Body of pancreas (tissue), 4 donors: ENCODE measurements at regions not wholly inside any gene's neighbourhood (a gene's known extent, or its start where the extent isn't known, plus 50 kb on each side); places are given as distances from the start of the nearest gene placed in this dataset.

Experiments
- ATAC-seq: fragments of 150-250 bp; one replicate; pipeline ENCODE4 v1.9.1; 2016
- DNase-seq, 4 donors: peaks; one replicate each; pipeline ENCODE4 v3.0.0-alpha.2; 2019
- H3K27ac ChIP-seq, 4 donors: fragments of 200-600 bp; sonication (generic); 1 replicate in 3 of 4; 2 replicates in 1 of 4; pipeline versions ENCODE4 v1.5.1 to v1.6.1; 2016 to 2019; ENCODE audit warnings: mild to moderate bottlenecking in 1 of 4, mixed read lengths in 1 of 4, moderate library complexity in 1 of 4
- H3K27me3 ChIP-seq, 2 donors: fragments of 200-600 bp; sonication (generic); one replicate each; pipeline ENCODE4 v1.6.0; 2016; ENCODE audit warnings: mild to moderate bottlenecking in 1 of 2
- H3K36me3 ChIP-seq, 2 donors: fragments of 200-600 bp; sonication (generic); replicated peaks in 1 of 2; 2 replicates each; pipeline ENCODE4 v1.5.1; 2016; ENCODE audit warnings: low read depth in 2 of 2; ENCODE audit not compliant: insufficient read depth in 1 of 2
- H3K4me1 ChIP-seq: fragments of 200-600 bp; sonication (generic); one replicate; pipeline ENCODE4 v1.6.0; 2016
- H3K4me3 ChIP-seq, 2 donors: fragments of 200-600 bp; sonication (generic); 1 replicate in 1 of 2; 2 replicates in 1 of 2; pipeline ENCODE4 v1.5.1; 2016 to 2019
- H3K9me3 ChIP-seq, 3 donors: fragments of 200-600 bp; sonication (generic); 1 replicate in 2 of 3; 2 replicates in 1 of 3; pipeline ENCODE4 v1.5.1; 2016
- CTCF ChIP-seq, 7 experiments: fragments of 450-650 bp in 4 of 7; fragments of 200-600 bp in 3 of 7; sonication (generic) in 3 of 7; IDR thresholded peaks; one replicate each; pipeline ENCODE4 v1.5.1; 2016 to 2019; ENCODE audit warnings: antibody characterized with exemption in 7 of 7
- POLR2A ChIP-seq, 3 donors: fragments of 450-650 bp; IDR thresholded peaks; one replicate each; pipeline ENCODE4 v1.6.1; 2016; ENCODE audit warnings: antibody characterized with exemption in 3 of 3, mild to moderate bottlenecking in 2 of 3
- WGBS, 2 donors: methylation state at CpG; one replicate each; pipeline ENCODE4 v1.1.5; 2017; 5-methylcytosine and 5-hydroxymethylcytosine counted together
- intact Hi-C: fragments of 100-400 bp; cut with DNase I; formaldehyde crosslinking; loops from one replicate; pipeline ENCODE4 v1.15.1; 2023

- intact Hi-C loops = no loop called here
- Histone ChIP-seq H3K4me3 (no peak overlapping the region), H3K27ac (no peak overlapping the region), H3K36me3 (no peaks in the 10 kb centered on the region), H3K27me3 (no peaks in the 10 kb centered on the region), H3K4me1 (peaks cover 15% of the 10 kb centered on the region), H3K9me3 (no peaks in the 10 kb centered on the region)
- ATAC-seq (no peak), DNase-seq (no peak)
- TF ChIP-seq POLR2A (IDR thresholded peaks at IDR 0.05) (no peak), CTCF (IDR thresholded peaks at IDR 0.05) (no peak)
- WGBS, 2 donors = 73 to 80% methylated on average over 2 of the region's 2 CpGs
Measured at GRCh38 chr21:19343711-19344110, 940.1 kb upstream of the TMPRSS15 start.

GRCh38 chr21:19350286-19350685 lies 946.7 kb upstream of the TMPRSS15 start:
- Histone ChIP-seq H3K36me3 (no peaks in the 10 kb centered on the region), H3K9me3 (no peaks in the 10 kb centered on the region), H3K4me3 (no peak overlapping the region), H3K27me3 (no peaks in the 10 kb centered on the region), H3K27ac (no peak overlapping the region), H3K4me1 (peaks cover 5% of the 10 kb centered on the region)
- TF ChIP-seq CTCF (IDR thresholded peaks at IDR 0.05) (no peak), POLR2A (IDR thresholded peaks at IDR 0.05) (no peak)
- intact Hi-C loops = no loop called here
- ATAC-seq = no peak
- DNase-seq = no peak

GRCh38 chr21:19353256-19353655 lies 949.7 kb upstream of the TMPRSS15 start:
- TF ChIP-seq CTCF (IDR thresholded peaks at IDR 0.05) (no peak), POLR2A (IDR thresholded peaks at IDR 0.05) (no peak)
- 71 to 89% methylated on average over 2 of the region's 2 CpGs for WGBS, 2 donors
- Histone ChIP-seq H3K9me3 (no peaks in the 10 kb centered on the region), H3K4me1 (peaks cover 5% of the 10 kb centered on the region), H3K27me3 (no peaks in the 10 kb centered on the region), H3K36me3 (no peaks in the 10 kb centered on the region), H3K27ac (no peak overlapping the region), H3K4me3 (no peak overlapping the region)
- ATAC-seq (no peak), DNase-seq (no peak)
- intact Hi-C loops = no loop called here

GRCh38 chr21:19368944-19369343 lies 965.4 kb upstream of the TMPRSS15 start:
- intact Hi-C loops = no loop called here
- no peaks in the 10 kb centered on the region for H3K9me3 ChIP-seq
- 26 to 38% methylated on average over 1 of the region's 1 CpG for WGBS, 2 donors
- no peaks in the 10 kb centered on the region for H3K36me3 ChIP-seq
- ATAC-seq = no peak
- no peaks in the 10 kb centered on the region for H3K27me3 ChIP-seq
- TF ChIP-seq CTCF (IDR thresholded peaks at IDR 0.05) = no peak
- TF ChIP-seq POLR2A (IDR thresholded peaks at IDR 0.05) = no peak
- H3K4me1 ChIP-seq = no peaks in the 10 kb centered on the region
- no peak overlapping the region for H3K4me3 ChIP-seq
- H3K27ac ChIP-seq = no peak overlapping the region
- no peak for DNase-seq

- no peaks in the 10 kb centered on the region for H3K27me3 ChIP-seq
- no peak for DNase-seq
- WGBS, 2 donors = 58 to 64% methylated on average over 4 of the region's 4 CpGs
- ATAC-seq = no peak
- no peak for TF ChIP-seq CTCF (IDR thresholded peaks at IDR 0.05)
- TF ChIP-seq POLR2A (IDR thresholded peaks at IDR 0.05) = no peak
- H3K4me3 ChIP-seq = no peak overlapping the region
- no peaks in the 10 kb centered on the region for H3K9me3 ChIP-seq
- no peaks in the 10 kb centered on the region for H3K4me1 ChIP-seq
- H3K27ac ChIP-seq = no peak overlapping the region
- no peaks in the 10 kb centered on the region for H3K36me3 ChIP-seq
- intact Hi-C loops = no loop called here
Measured at GRCh38 chr21:19392390-19392789, 988.8 kb upstream of the TMPRSS15 start.
